ENCODE measurements at regions not wholly inside any gene's neighbourhood (a gene's known extent, or its start where the extent isn't known, plus 50 kb on each side); places are given as distances from the start of the nearest gene placed in this dataset.

- no peaks in the 10 kb centered on the region for H3K27me3 Mint-ChIP-seq (ENCODE audit: insufficient read depth, unreplicated experiment)
- Histone ChIP-seq H3K4me1 (no peaks in the 10 kb centered on the region), H3K27me3 (replicated peaks; ENCODE audit: control insufficient read depth, insufficient read depth, low read length) (no peaks in the 10 kb centered on the region), H3K9me3 (no peaks in the 10 kb centered on the region), H3K36me3 (ENCODE audit: control insufficient read depth, insufficient read depth, low read length) (no peaks in the 10 kb centered on the region), H3K4me3 (ENCODE audit: low read depth, low read length) (no peak overlapping the region)
- H3K4me3 Mint-ChIP-seq (ENCODE audit: unreplicated experiment) = no peak overlapping the region
- ChIA-PET POLR2A (no interaction called here), CTCF (no interaction called here)
- no peak for DNase-seq
- intact Hi-C loops (cut with micrococcal nuclease; ENCODE audit: unreplicated experiment) = loop anchor here (1.0 kb wide), 1 partner anchor 184 kb away; no protein-coding TSS in a partner anchor
- no peaks in the 10 kb centered on the region for H3K36me3 Mint-ChIP-seq (ENCODE audit: insufficient read depth, unreplicated experiment)
- no peak for TF ChIP-seq CTCF (IDR thresholded peaks at IDR 0.05; ENCODE audit: insufficient read depth in 1 of 2, low read depth in 1 of 2, low read length in 1 of 2, severe bottlenecking in 1 of 2, unreplicated experiment in 1 of 2)
- H3K9me3 Mint-ChIP-seq (ENCODE audit: unreplicated experiment) = peaks cover 10% of the 10 kb centered on the region
- H3K27ac Mint-ChIP-seq (ENCODE audit: unreplicated experiment) = no peak overlapping the region
- no TSS peak for BruUV-seq (replicated peaks)
- no peaks in the 10 kb centered on the region for H3K4me1 Mint-ChIP-seq (ENCODE audit: low read depth, unreplicated experiment)
Observed at GRCh38 chr1:79681382-79681781, 674.9 kb upstream of the ADGRL4 start.

GRCh38 chr1:79679916-79680315 is 673.4 kb upstream of the ADGRL4 start:
- no peaks in the 10 kb centered on the region for H3K9me3 ChIP-seq
- Mint-ChIP-seq H3K27me3 (ENCODE audit: insufficient read depth, unreplicated experiment) (no peaks in the 10 kb centered on the region), H3K36me3 (ENCODE audit: insufficient read depth, unreplicated experiment) (no peaks in the 10 kb centered on the region), H3K9me3 (ENCODE audit: unreplicated experiment) (peaks cover 10% of the 10 kb centered on the region), H3K27ac (ENCODE audit: unreplicated experiment) (no peak overlapping the region), H3K4me1 (ENCODE audit: low read depth, unreplicated experiment) (no peaks in the 10 kb centered on the region), H3K4me3 (ENCODE audit: unreplicated experiment) (no peak overlapping the region)
- H3K4me3 ChIP-seq (ENCODE audit: low read depth, low read length) = no peak overlapping the region
- no peaks in the 10 kb centered on the region for H3K4me1 ChIP-seq
- H3K27me3 ChIP-seq (replicated peaks; ENCODE audit: control insufficient read depth, insufficient read depth, low read length) = no peaks in the 10 kb centered on the region
- intact Hi-C loops (cut with micrococcal nuclease; ENCODE audit: unreplicated experiment) = no loop called here
- no TSS peak for BruUV-seq (replicated peaks)
- CTCF ChIA-PET = no interaction called here
- no peak for TF ChIP-seq CTCF (IDR thresholded peaks at IDR 0.05; ENCODE audit: insufficient read depth in 1 of 2, low read depth in 1 of 2, low read length in 1 of 2, severe bottlenecking in 1 of 2, unreplicated experiment in 1 of 2)
- POLR2A ChIA-PET = no interaction called here
- no peaks in the 10 kb centered on the region for H3K36me3 ChIP-seq (ENCODE audit: control insufficient read depth, insufficient read depth, low read length)
- DNase-seq = no peak

GRCh38 chr1:79667848-79668696 is 661.5 kb upstream of the ADGRL4 start:
- intact Hi-C loops (cut with micrococcal nuclease; ENCODE audit: unreplicated experiment) = no loop called here
- H3K36me3 Mint-ChIP-seq (ENCODE audit: insufficient read depth, unreplicated experiment) = no peaks in the 10 kb centered on the region

More at GRCh38 chr1:79667848-79668696, 661.5 kb upstream of the ADGRL4 start:
- BruUV-seq (replicated peaks) = no TSS peak
- Mint-ChIP-seq H3K4me3 (ENCODE audit: unreplicated experiment) (no peak overlapping the region), H3K27ac (ENCODE audit: unreplicated experiment) (no peak overlapping the region), H3K27me3 (ENCODE audit: insufficient read depth, unreplicated experiment) (no peaks in the 10 kb centered on the region), H3K4me1 (ENCODE audit: low read depth, unreplicated experiment) (no peaks in the 10 kb centered on the region), H3K9me3 (ENCODE audit: unreplicated experiment) (no peaks in the 10 kb centered on the region)
- Histone ChIP-seq H3K36me3 (ENCODE audit: control insufficient read depth, insufficient read depth, low read length) (no peaks in the 10 kb centered on the region), H3K9me3 (no peaks in the 10 kb centered on the region), H3K4me1 (no peaks in the 10 kb centered on the region), H3K27me3 (replicated peaks; ENCODE audit: control insufficient read depth, insufficient read depth, low read length) (no peaks in the 10 kb centered on the region), H3K4me3 (ENCODE audit: low read depth, low read length) (no peak overlapping the region)
- TF ChIP-seq CTCF (IDR thresholded peaks at IDR 0.05; ENCODE audit: insufficient read depth in 1 of 2, low read depth in 1 of 2, low read length in 1 of 2, severe bottlenecking in 1 of 2, unreplicated experiment in 1 of 2) = no peak
- DNase-seq = no peak
- ChIA-PET POLR2A (no interaction called here), CTCF (no interaction called here)

Data from Caco-2 (cell line).